ENCODE measurements at regions not wholly inside any gene's neighbourhood (a gene's known extent, or its start where the extent isn't known, plus 50 kb on each side); places are given as distances from the start of the nearest gene placed in this dataset.

- no peak overlapping the region for H2AK5ac ChIP-seq (ENCODE audit: insufficient read length, low read length)
- Mint-ChIP-seq H3K27me3 (ENCODE audit: low read depth) (peaks cover 72% of the 10 kb centered on the region), H3K27ac (no peak overlapping the region), H3K36me3 (ENCODE audit: insufficient read depth in 1 of 3, low read depth in 3 of 3) (no peaks in the 10 kb centered on the region), H3K9me3 (peaks cover 2 to 3% of the 10 kb centered on the region in 2 experiments; a peak in 3 of 5 replicates), H3K4me1 (peaks cover 38 to 50% of the 10 kb centered on the region in 2 experiments), H3K4me3 (no peak overlapping the region)
- H3K4me1 ChIP-seq (ENCODE audit: insufficient read depth, low read length): peaks cover 21% of the 10 kb centered on the region; the same call in 1 of the 2 replicates
- H3K14ac ChIP-seq (ENCODE audit: insufficient read depth, low read length): no peak overlapping the region
- no peak overlapping the region for H3T11ph ChIP-seq (ENCODE audit: low read length)
- H3K23ac ChIP-seq (ENCODE audit: insufficient read length, low read depth, low read length): no peak overlapping the region
- no peak overlapping the region for H3K4ac ChIP-seq (ENCODE audit: low read depth, low read length)
- H2BK120ac ChIP-seq (ENCODE audit: low read depth, low read length, poor library complexity, severe bottlenecking): no peak overlapping the region
- no CpG with 5 or more reads among the region's 1 CpG for WGBS (ENCODE audit: extremely low coverage, insufficient read length, low lambda C conversion rate)
- H3K9me3 ChIP-seq (ENCODE audit: control insufficient read depth, low read depth, low read length): no peaks in the 10 kb centered on the region
- no peak overlapping the region for H3K9ac ChIP-seq (ENCODE audit: extremely low read depth, insufficient read length, low read length)
- H4K20me1 ChIP-seq (ENCODE audit: control insufficient read depth, insufficient read depth, insufficient read length): no peaks in the 10 kb centered on the region
- no peaks in the 10 kb centered on the region for H3K79me1 ChIP-seq (ENCODE audit: insufficient read depth, low read depth, low read length, poor library complexity, severe bottlenecking)
- no peak overlapping the region for H2BK12ac ChIP-seq (ENCODE audit: insufficient read length, low read depth, low read length)
- no peak overlapping the region for H4K5ac ChIP-seq (ENCODE audit: insufficient read length, low read depth, low read length)
- no peak overlapping the region for H2BK20ac ChIP-seq (ENCODE audit: low read depth, low read length, poor library complexity, severe bottlenecking)
- no peaks in the 10 kb centered on the region for H3K23me2 ChIP-seq (ENCODE audit: insufficient read length, low read depth, low read length, poor library complexity, severe bottlenecking)
- no peak overlapping the region for H2AFZ ChIP-seq (ENCODE audit: low read length)
- H3K18ac ChIP-seq (ENCODE audit: insufficient read length, low read depth, low read length): no peak overlapping the region
- no peak overlapping the region for H4K8ac ChIP-seq (replicated peaks; ENCODE audit: insufficient read length, low read depth, low read length)
- no peak overlapping the region for H2BK5ac ChIP-seq (ENCODE audit: insufficient read length, low read length)
- peaks cover 15% of the 10 kb centered on the region; the same call in 1 of the 2 replicates for H3K27me3 ChIP-seq (ENCODE audit: insufficient read depth, low read length)
- no peak for TF ChIP-seq CTCF (conservative IDR thresholded peaks at IDR 0.05)
- H3K79me2 ChIP-seq (ENCODE audit: insufficient read depth, low read length): no peaks in the 10 kb centered on the region
- H4K91ac ChIP-seq (ENCODE audit: insufficient read length, low read depth, low read length): no peak overlapping the region
- no peak overlapping the region for H2BK15ac ChIP-seq (ENCODE audit: low read depth, low read length)
- H3K56ac ChIP-seq (ENCODE audit: insufficient read length, low read depth, low read length): no peak overlapping the region
- H3K4me2 ChIP-seq (ENCODE audit: insufficient read depth, insufficient read length, low read length): no peak overlapping the region
- no peak overlapping the region for H3K27ac ChIP-seq (ENCODE audit: insufficient read length, low read depth, low read length)
- no peak for DNase-seq
Measured at GRCh38 chr10:120641695-120642094, 184.7 kb downstream of the PLPP4 start.

Data from H9 (cell line).